ENCODE measurements at regions not wholly inside any gene's neighbourhood (a gene's known extent, or its start where the extent isn't known, plus 50 kb on each side); places are given as distances from the start of the nearest gene placed in this dataset.
A peak's percentile ranks its signal among the peaks of the same experiment; 100 is the strongest.

DNA sequence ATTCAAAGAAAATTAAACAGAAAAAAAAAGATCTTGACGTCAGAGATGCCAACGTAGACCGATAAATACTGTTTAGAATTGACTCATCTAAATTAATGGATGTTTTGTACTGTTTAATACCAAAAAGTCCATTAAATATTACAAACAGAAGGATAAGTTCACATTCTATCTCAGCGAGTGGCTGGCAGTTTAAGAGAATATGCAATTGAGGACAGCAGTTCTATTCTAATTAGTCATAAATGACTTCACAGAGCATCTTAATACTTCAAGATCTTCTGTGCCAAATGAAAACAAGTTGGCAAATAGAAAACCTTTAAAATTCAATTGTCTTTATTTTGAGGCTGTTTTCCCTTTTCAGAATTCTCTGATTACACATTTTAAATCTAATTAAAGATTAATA, 326.6 kb upstream of the NREP start:
- Histone ChIP-seq H3K14ac (replicated peaks; ENCODE audit: low read depth, low read length) (no peak overlapping the region), H3K4me1 (ENCODE audit: control insufficient read depth, insufficient read depth, low read length) (no peaks in the 10 kb centered on the region; the same call in 1 of the 2 replicates), H2BK20ac (ENCODE audit: low read depth, low read length) (no peak overlapping the region), H3K27me3 (ENCODE audit: control insufficient read depth, insufficient read depth, low read length) (no peaks in the 10 kb centered on the region), H3K9ac (ENCODE audit: low read depth, low read length) (no peak overlapping the region), H4K8ac (ENCODE audit: low read depth in 2 of 2, low read length in 2 of 2) (no peak overlapping the region), H3K18ac (ENCODE audit: low read depth, low read length) (no peak overlapping the region), H3K36me3 (ENCODE audit: control insufficient read depth, insufficient read depth, low read length) (no peaks in the 10 kb centered on the region), H3K4me3 (ENCODE audit: insufficient read depth, low read depth, low read length) (no peak overlapping the region), H2AFZ (replicated peaks; ENCODE audit: low read length, poor library complexity) (no peak overlapping the region), H3K79me1 (ENCODE audit: low read depth in 1 of 2, low read length in 2 of 2) (no peaks in the 10 kb centered on the region), H4K5ac (ENCODE audit: low read depth, low read length) (no peak overlapping the region; the same call in 1 of the 2 replicates), H3K23ac (ENCODE audit: low read depth, low read length) (no peak overlapping the region), H3K4me2 (ENCODE audit: low read depth, low read length) (no peak overlapping the region), H3K9me1 (ENCODE audit: insufficient read depth, low read length) (no peaks in the 10 kb centered on the region), H2BK120ac (ENCODE audit: low read depth, low read length) (no peak overlapping the region), H2AK9ac (replicated peaks; ENCODE audit: low read depth, low read length, poor library complexity) (no peak overlapping the region), H2AK5ac (ENCODE audit: low read depth, low read length) (no peak overlapping the region), H4K20me1 (ENCODE audit: insufficient read depth, low read length) (no peaks in the 10 kb centered on the region), H3K9me3 (ENCODE audit: control insufficient read depth, insufficient read depth, low read length) (no peaks in the 10 kb centered on the region), H4K91ac (ENCODE audit: insufficient read depth, low read depth, low read length) (no peak overlapping the region), H3K56ac (ENCODE audit: extremely low read depth, insufficient read depth, low read length) (no peak overlapping the region), H2BK5ac (ENCODE audit: low read depth, low read length, poor library complexity, severe bottlenecking) (no peak overlapping the region), H3K4ac (ENCODE audit: low read depth, low read length) (no peak overlapping the region), H3K27ac (ENCODE audit: insufficient read depth, low read length) (no peak overlapping the region), H2BK15ac (ENCODE audit: low read depth, low read length) (no peak overlapping the region)
- dilution Hi-C loops (cut with HindIII; ENCODE audit: low sequenced_read_pairs, unreplicated experiment) = no loop called here
- intact Hi-C loops (cut with micrococcal nuclease) = loop anchor here (5.0 kb wide), 1 partner anchor 326 kb away; the partner anchor contains the start of gene NREP
- BruUV-seq (replicated peaks) = no TSS peak
- in situ Hi-C loops (cut with MboI; ENCODE audit: low sequenced_read_pairs) = no loop called here
- DNase-seq (peak; percentile 47), ATAC-seq (ENCODE audit: low read depth) (peak; percentile 61)
- no peak for TF ChIP-seq CEBPB (IDR thresholded peaks at IDR 0.05; ENCODE audit: low read depth, low read length)
- TF ChIP-seq, protein P1, sequence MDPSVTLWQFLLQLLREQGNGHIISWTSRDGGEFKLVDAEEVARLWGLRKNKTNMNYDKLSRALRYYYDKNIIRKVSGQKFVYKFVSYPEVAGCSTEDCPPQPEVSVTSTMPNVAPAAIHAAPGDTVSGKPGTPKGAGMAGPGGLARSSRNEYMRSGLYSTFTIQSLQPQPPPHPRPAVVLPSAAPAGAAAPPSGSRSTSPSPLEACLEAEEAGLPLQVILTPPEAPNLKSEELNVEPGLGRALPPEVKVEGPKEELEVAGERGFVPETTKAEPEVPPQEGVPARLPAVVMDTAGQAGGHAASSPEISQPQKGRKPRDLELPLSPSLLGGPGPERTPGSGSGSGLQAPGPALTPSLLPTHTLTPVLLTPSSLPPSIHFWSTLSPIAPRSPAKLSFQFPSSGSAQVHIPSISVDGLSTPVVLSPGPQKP (IDR thresholded peaks at IDR 0.05; ENCODE audit: borderline replicate concordance, low read depth, low read length) = no peak
- TF ChIP-seq POLR2A (IDR thresholded peaks at IDR 0.05; ENCODE audit: low read depth, low read length) = no peak
- no peak for TF ChIP-seq BHLHE40 (IDR thresholded peaks at IDR 0.05; ENCODE audit: low read depth, low read length)
- TF ChIP-seq MAFK (IDR thresholded peaks at IDR 0.05; ENCODE audit: low read depth, low read length) = no peak
- TF ChIP-seq CHD1 (IDR thresholded peaks at IDR 0.05; ENCODE audit: low read depth, low read length) = no peak
- no peak for TF ChIP-seq SMC3 (IDR thresholded peaks at IDR 0.05; ENCODE audit: low read depth, low read length)
- TF ChIP-seq RFX5 (IDR thresholded peaks at IDR 0.05; ENCODE audit: low read depth, low read length) = no peak
- POLR2A ChIA-PET (ENCODE audit: unreplicated experiment) = no interaction called here
- WGBS, 2 experiments (ENCODE audit: extremely low coverage in 2 of 2, insufficient read length in 1 of 2) = no CpG with 5 or more reads among the region's 4 CpGs
- CTCF ChIA-PET = no interaction called here
